K562 (cell line): ENCODE measurements at regions not wholly inside any gene's neighbourhood (a gene's known extent, or its start where the extent isn't known, plus 50 kb on each side); places are given as distances from the start of the nearest gene placed in this dataset.

Experiments used
- ARID2 ChIP-seq: fragments of 450-650 bp; IDR thresholded peaks from 2 replicates; pipeline ENCODE4 v1.6.1; 2017; ENCODE audit warnings: antibody characterized with exemption, mild to moderate bottlenecking
- ARID3A ChIP-seq: IDR thresholded peaks from 2 replicates; pipeline ENCODE4 v1.6.1; 2012; ENCODE audit warnings: low read depth, low read length, improper control_type of control experiment, borderline replicate concordance
- CCNT2 ChIP-seq: IDR thresholded peaks from 2 replicates; pipeline ENCODE4 v1.6.1; 2011; ENCODE audit warnings: borderline replicate concordance, low read depth, mild to moderate bottlenecking, moderate library complexity, mixed read lengths, low read length; ENCODE audit not compliant: insufficient read length; ENCODE audit errors: extremely low read depth
- CREB5 ChIP-seq: fragments of 250-450 bp; sonication (Bioruptor Pico); IDR thresholded peaks from 2 replicates; pipeline ENCODE4 v1.5.0; 2020; ENCODE audit warnings: mild to moderate bottlenecking
- FOS ChIP-seq: IDR thresholded peaks from 3 replicates; pipeline ENCODE4 v1.6.1; 2011; ENCODE audit not compliant: insufficient read length; ENCODE audit errors: extremely low read depth
- FOXM1 ChIP-seq, 2 experiments: fragments of 450-650 bp in 1 of 2; sonication (generic) in 1 of 2; formaldehyde crosslinking in 1 of 2; IDR thresholded peaks; 2 replicates each; pipeline versions ENCODE4 v1.6.1 to v1.9.0; 2017 to 2022; ENCODE audit warnings: low read depth in 2 of 2, mild to moderate bottlenecking in 2 of 2, missing genetic modification reagents in 1 of 2, moderate library complexity in 1 of 2
- HDAC1 ChIP-seq, 2 experiments: fragments of 450-650 bp; IDR thresholded peaks; 2 replicates each; pipeline ENCODE4 v1.6.1; 2016 to 2017; ENCODE audit warnings: inconsistent platforms in 1 of 2, mild to moderate bottlenecking in 1 of 2, moderate library complexity in 1 of 2
- LCOR ChIP-seq: sonication (generic); formaldehyde crosslinking; IDR thresholded peaks from 2 replicates; pipeline ENCODE4 v1.8.0; 2022; ENCODE audit warnings: mild to moderate bottlenecking, missing genetic modification reagents
- MAZ ChIP-seq, 2 experiments: fragments of 450-650 bp in 1 of 2; sonication (generic) in 1 of 2; formaldehyde crosslinking; IDR thresholded peaks in 1 of 2; conservative IDR thresholded peaks in 1 of 2; 2 replicates each; pipeline versions ENCODE4 v1.4.0 to v1.5.0; 2020; ENCODE audit warnings: mild to moderate bottlenecking in 1 of 2, missing genetic modification reagents in 1 of 2
- NR2F6 ChIP-seq: fragments of 450-650 bp; formaldehyde crosslinking; IDR thresholded peaks from 2 replicates; pipeline ENCODE4 v1.4.0; 2020; ENCODE audit warnings: mild to moderate bottlenecking
- POLR3G ChIP-seq: IDR thresholded peaks from 2 replicates; pipeline ENCODE4 v1.6.1; 2011; ENCODE audit not compliant: insufficient read length, insufficient replicate concordance; ENCODE audit errors: extremely low read depth
- RBM17 ChIP-seq: fragments of 200-400 bp; formaldehyde crosslinking; IDR thresholded peaks from 2 replicates; pipeline ENCODE4 v1.6.1; 2017; ENCODE audit warnings: low read depth, mild to moderate bottlenecking, low read length, borderline replicate concordance
- THAP7 ChIP-seq: fragments of 250-450 bp; sonication (Bioruptor Pico); IDR thresholded peaks from 2 replicates; pipeline ENCODE4 v1.5.0; 2021
- TRIM28 ChIP-seq: fragments of 450-650 bp; IDR thresholded peaks from 2 replicates; pipeline ENCODE4 v1.6.1; 2017
- ZMIZ1 ChIP-seq, 2 experiments: fragments of 150-350 bp in 1 of 2; IDR thresholded peaks; 2 replicates each; pipeline ENCODE4 v1.6.1; 2012 to 2016; ENCODE audit warnings: low read depth in 2 of 2, low read length in 2 of 2, mild to moderate bottlenecking in 1 of 2, moderate library complexity in 1 of 2
- ZNF583 ChIP-seq: fragments of 250-450 bp; sonication (Bioruptor Pico); IDR thresholded peaks from 2 replicates; pipeline ENCODE4 v1.4.0; 2020
- ZNF785 ChIP-seq: fragments of 250-450 bp; sonication (Bioruptor Pico); IDR thresholded peaks from 2 replicates; pipeline ENCODE4 v1.4.0; 2020; ENCODE audit warnings: mild to moderate bottlenecking

- peak; percentile 21; the same call in 1 of the 2 replicates for TF ChIP-seq TRIM28
- TF ChIP-seq ZNF785 (CRISPR knock-in tag) = no peak
- peak in 1 of 2 experiments; percentile 58; a peak in 1 of 4 replicates for TF ChIP-seq MAZ (CRISPR knock-in tag; conservative IDR thresholded peaks at IDR 0.05 in 1 of 2, IDR thresholded peaks at IDR 0.05 in 1 of 2)
- TF ChIP-seq ZNF583 (CRISPR knock-in tag) = no peak
- TF ChIP-seq FOXM1 (IDR thresholded peaks at IDR 0.05; ENCODE audit: low read depth) = 0 out of 2 replicates have a peak, but pooled peaks have one; percentile 41
- no peak for TF ChIP-seq FOXM1 (CRISPR knock-in tag; IDR thresholded peaks at IDR 0.05; ENCODE audit: low read depth)
- TF ChIP-seq HDAC1 (IDR thresholded peaks at IDR 0.05) = 0 out of 4 replicates have a peak, but pooled peaks of 1 of the 2 experiments have one; percentile 22
- peak in 1 of 2 experiments; percentile 28; a peak in 1 of 4 replicates for TF ChIP-seq ZMIZ1 (IDR thresholded peaks at IDR 0.05; ENCODE audit: low read depth in 2 of 2, low read length in 2 of 2)
- peak; percentile 86; the same call in 1 of the 2 replicates for TF ChIP-seq ARID3A
- no peak for TF ChIP-seq FOS
- TF ChIP-seq POLR3G = no peak
- TF ChIP-seq RBM17 = no peak
- no peak for TF ChIP-seq THAP7 (CRISPR knock-in tag)
- TF ChIP-seq CREB5 (CRISPR knock-in tag) = no peak
- no peak for TF ChIP-seq LCOR (CRISPR knock-in tag)
- TF ChIP-seq ARID2 = 0 out of 2 replicates have a peak, but pooled peaks have one; percentile 51
- no peak for TF ChIP-seq CCNT2
- TF ChIP-seq NR2F6 = no peak
These were observed 351.3 kb upstream of the RUNX1 start (continued) for GRCh38 chr21:35400233-35400939.
